IMR-90 (cell line): ENCODE measurements at regions not wholly inside any gene's neighbourhood (a gene's known extent, or its start where the extent isn't known, plus 50 kb on each side); places are given as distances from the start of the nearest gene placed in this dataset.

Source experiments
- CEBPB ChIP-seq: IDR thresholded peaks from 2 replicates; pipeline ENCODE4 v1.6.1; 2012; ENCODE audit warnings: low read depth, low read length, improper control_type of control experiment
- CHD1 ChIP-seq: IDR thresholded peaks from 2 replicates; pipeline ENCODE4 v1.6.1; 2012; ENCODE audit warnings: low read depth, low read length, improper control_type of control experiment
- CTCF ChIP-seq: conservative IDR thresholded peaks from 2 replicates; pipeline ENCODE4 v1.5.1; 2012; ENCODE audit warnings: mild to moderate bottlenecking, low read depth, low read length, improper control_type of control experiment
- ELK1 ChIP-seq: fragments of 150-350 bp; IDR thresholded peaks from 2 replicates; pipeline ENCODE4 v1.6.1; 2016; ENCODE audit warnings: low read depth, mild to moderate bottlenecking, low read length, moderate library complexity, borderline replicate concordance
- FOS ChIP-seq: fragments of 150-350 bp; IDR thresholded peaks from 2 replicates; pipeline ENCODE4 v1.6.1; 2016; ENCODE audit warnings: low read depth, low read length
- POLR2A ChIP-seq: IDR thresholded peaks from 2 replicates; pipeline ENCODE4 v1.6.1; 2012; ENCODE audit warnings: mild to moderate bottlenecking, low read depth, low read length
- RAD21 ChIP-seq: IDR thresholded peaks from 2 replicates; pipeline ENCODE4 v1.6.1; 2012; ENCODE audit warnings: low read length, improper control_type of control experiment
- RFX5 ChIP-seq: IDR thresholded peaks from 2 replicates; pipeline ENCODE4 v1.8.0; 2012; ENCODE audit warnings: low read depth, mild to moderate bottlenecking, low read length, moderate library complexity
- SMC3 ChIP-seq: fragments of 150-350 bp; IDR thresholded peaks from 2 replicates; pipeline ENCODE4 v1.6.1; 2016; ENCODE audit warnings: low read depth, mild to moderate bottlenecking, antibody characterized with exemption, low read length, moderate library complexity
- USF2 ChIP-seq: fragments of 150-350 bp; IDR thresholded peaks from 2 replicates; pipeline ENCODE4 v1.6.1; 2017; ENCODE audit warnings: mild to moderate bottlenecking, antibody characterized with exemption, low read length, low read depth

- TF ChIP-seq CTCF (no peak), SMC3 (no peak), ELK1 (no peak), RFX5 (no peak), POLR2A (no peak), FOS (no peak), RAD21 (no peak), CHD1 (no peak), USF2 (no peak), CEBPB (no peak)
Observed at GRCh38 chr11:36868380-36868779, 270.3 kb upstream of the RAG2 start.
